HEK293 (cell line): ENCODE measurements at regions not wholly inside any gene's neighbourhood (a gene's known extent, or its start where the extent isn't known, plus 50 kb on each side); places are given as distances from the start of the nearest gene placed in this dataset.

ENCODE experiments used
- CTCF ChIA-PET: fragments of 350-600 bp; formaldehyde crosslinking; extraction: SDS; loops from one replicate; lab custom pipeline; 2021; ENCODE audit warnings: antibody characterized with exemption; lab: Yijun Ruan, JAX
- POLR2A ChIA-PET: fragments of 300-600 bp; formaldehyde crosslinking; extraction: SDS; loops from one replicate; lab custom pipeline; 2020; ENCODE audit warnings: antibody characterized with exemption, inconsistent platforms; lab: Yijun Ruan, JAX
- H3K27ac ChIP-seq: fragments of 200-500 bp; sonication (Bioruptor generic); 2 replicates; pipeline ENCODE4 v1.5.1; 2014; ENCODE audit warnings: low read depth, low read length, control low read depth, inconsistent platforms; ENCODE audit errors: extremely low read depth
- H3K36me3 ChIP-seq, 2 experiments: fragments of 200-500 bp in 1 of 2; sonication (Bioruptor generic) in 1 of 2; 1 replicate in 1 of 2; 2 replicates in 1 of 2; pipeline ENCODE4 v1.5.1; 2014 to 2017; ENCODE audit warnings: inconsistent platforms in 2 of 2, low read length in 2 of 2; ENCODE audit not compliant: control insufficient read depth in 2 of 2, insufficient read depth in 1 of 2
- H3K4me1 ChIP-seq: fragments of 200-500 bp; sonication (Bioruptor generic); 2 replicates; pipeline ENCODE4 v1.5.1; 2014; ENCODE audit warnings: mild to moderate bottlenecking, low read length, inconsistent platforms; ENCODE audit not compliant: control insufficient read depth, insufficient read depth
- H3K4me3 ChIP-seq: 2 replicates; pipeline ENCODE4 v1.5.1; 2011; ENCODE audit warnings: low read depth, mild to moderate bottlenecking, control low read depth, low read length, moderate library complexity
- H3K9me3 ChIP-seq: fragments of 200-500 bp; sonication (Bioruptor generic); 2 replicates; pipeline ENCODE4 v1.5.1; 2014; ENCODE audit warnings: low read depth, low read length, inconsistent platforms; ENCODE audit not compliant: control insufficient read depth, insufficient read depth
- FEZF1 ChIP-seq: fragments of 450-650 bp; formaldehyde crosslinking; IDR thresholded peaks from 2 replicates; pipeline ENCODE4 v1.5.1; 2016; ENCODE audit warnings: missing biosample characterization, missing genetic modification characterization
- HOXC10 ChIP-seq: sonication (generic); formaldehyde crosslinking; IDR thresholded peaks from 2 replicates; pipeline ENCODE4 v1.8.1; 2023; ENCODE audit warnings: mild to moderate bottlenecking, missing genetic modification reagents
- MEIS1 ChIP-seq: sonication (generic); formaldehyde crosslinking; IDR thresholded peaks from 2 replicates; pipeline ENCODE4 v1.8.1; 2022; ENCODE audit warnings: missing genetic modification reagents, mild to moderate bottlenecking, borderline replicate concordance
- ZIC2 ChIP-seq: fragments of 450-650 bp; formaldehyde crosslinking; IDR thresholded peaks from 2 replicates; pipeline ENCODE4 v1.5.1; 2016; ENCODE audit warnings: missing biosample characterization, missing genetic modification characterization
- ZNF146 ChIP-seq: fragments of 450-650 bp; formaldehyde crosslinking; IDR thresholded peaks from 2 replicates; pipeline ENCODE4 v1.5.1; 2016; ENCODE audit warnings: missing biosample characterization, missing genetic modification characterization
- ZNF169 ChIP-seq: fragments of 450-650 bp; formaldehyde crosslinking; IDR thresholded peaks from 2 replicates; pipeline ENCODE4 v1.5.1; 2016; ENCODE audit warnings: missing biosample characterization, missing genetic modification characterization
- ZNF175 ChIP-seq: fragments of 450-650 bp; formaldehyde crosslinking; IDR thresholded peaks from 2 replicates; pipeline ENCODE4 v1.5.1; 2016; ENCODE audit warnings: missing biosample characterization, missing genetic modification characterization
- ZNF18 ChIP-seq: fragments of 450-650 bp; formaldehyde crosslinking; IDR thresholded peaks from 2 replicates; pipeline ENCODE4 v1.5.1; 2016; ENCODE audit warnings: missing biosample characterization, missing genetic modification characterization
- ZNF394 ChIP-seq: fragments of 450-650 bp; formaldehyde crosslinking; IDR thresholded peaks from 2 replicates; pipeline ENCODE4 v1.5.1; 2016; ENCODE audit warnings: missing biosample characterization, missing genetic modification characterization, mild to moderate bottlenecking, moderate library complexity, borderline replicate concordance
- ZNF548 ChIP-seq: fragments of 450-650 bp; formaldehyde crosslinking; IDR thresholded peaks from 2 replicates; pipeline ENCODE4 v1.5.1; 2016; ENCODE audit warnings: missing biosample characterization, missing genetic modification characterization
- ZNF558 ChIP-seq: fragments of 450-650 bp; formaldehyde crosslinking; IDR thresholded peaks from 2 replicates; pipeline ENCODE4 v1.5.1; 2016; ENCODE audit warnings: missing biosample characterization, missing genetic modification characterization
- ZNF560 ChIP-seq: fragments of 450-650 bp; formaldehyde crosslinking; IDR thresholded peaks from 2 replicates; pipeline ENCODE4 v1.5.1; 2017; ENCODE audit warnings: missing biosample characterization, missing genetic modification characterization, borderline replicate concordance
- ZNF626 ChIP-seq: fragments of 450-650 bp; sonication (Bioruptor Pico); formaldehyde crosslinking; IDR thresholded peaks from 2 replicates; pipeline ENCODE4 v1.5.1; 2018; ENCODE audit warnings: missing biosample characterization, missing genetic modification characterization, inconsistent platforms
- ZNF692 ChIP-seq: fragments of 450-650 bp; formaldehyde crosslinking; IDR thresholded peaks from 2 replicates; pipeline ENCODE4 v1.5.1; 2016; ENCODE audit warnings: missing biosample characterization, missing genetic modification characterization
- ZNF830 ChIP-seq: fragments of 450-650 bp; IDR thresholded peaks from 2 replicates; pipeline ENCODE4 v1.5.0; 2018; ENCODE audit warnings: missing biosample characterization, missing genetic modification characterization, low read depth, mild to moderate bottlenecking, moderate library complexity
- ZSCAN16 ChIP-seq: fragments of 450-650 bp; formaldehyde crosslinking; IDR thresholded peaks from 2 replicates; pipeline ENCODE4 v1.5.1; 2016; ENCODE audit warnings: missing biosample characterization, missing genetic modification characterization
- TF ChIP-seq, protein P1 (sequence below): fragments of 450-650 bp; formaldehyde crosslinking; IDR thresholded peaks from 2 replicates; pipeline ENCODE4 v1.5.1; 2016; ENCODE audit warnings: missing biosample characterization, missing genetic modification characterization
- TF ChIP-seq, protein P2 (sequence below): fragments of 450-650 bp; formaldehyde crosslinking; IDR thresholded peaks from 2 replicates; pipeline ENCODE4 v1.5.1; 2017; ENCODE audit warnings: missing biosample characterization, missing genetic modification characterization
- TF ChIP-seq, protein P3 (sequence below): fragments of 450-650 bp; formaldehyde crosslinking; IDR thresholded peaks from 2 replicates; pipeline ENCODE4 v1.5.0; 2017; ENCODE audit warnings: missing biosample characterization, missing genetic modification characterization, borderline replicate concordance

- H3K4me3 ChIP-seq, result no peak overlapping the region
- TF ChIP-seq ZIC2 (tag by site-specific recombination), result no peak; the same call in 1 of the 2 replicates
- H3K36me3 ChIP-seq, result no peaks in the 10 kb centered on the region
- H3K9me3 ChIP-seq, result no peaks in the 10 kb centered on the region
- ChIA-PET CTCF (interaction anchor here (1.2 kb wide), 1 partner anchor 8 kb away, joined by 4 read pairs; no protein-coding TSS in a partner anchor), POLR2A (no interaction called here)
- 0 out of 2 replicates have a peak, but pooled peaks cover 2% of the 10 kb centered on the region for H3K4me1 ChIP-seq
- H3K27ac ChIP-seq, result no peak overlapping the region
Observed at GRCh38 chr11:116424615-116425261, 348.0 kb downstream of the BUD13 start.

DNA sequence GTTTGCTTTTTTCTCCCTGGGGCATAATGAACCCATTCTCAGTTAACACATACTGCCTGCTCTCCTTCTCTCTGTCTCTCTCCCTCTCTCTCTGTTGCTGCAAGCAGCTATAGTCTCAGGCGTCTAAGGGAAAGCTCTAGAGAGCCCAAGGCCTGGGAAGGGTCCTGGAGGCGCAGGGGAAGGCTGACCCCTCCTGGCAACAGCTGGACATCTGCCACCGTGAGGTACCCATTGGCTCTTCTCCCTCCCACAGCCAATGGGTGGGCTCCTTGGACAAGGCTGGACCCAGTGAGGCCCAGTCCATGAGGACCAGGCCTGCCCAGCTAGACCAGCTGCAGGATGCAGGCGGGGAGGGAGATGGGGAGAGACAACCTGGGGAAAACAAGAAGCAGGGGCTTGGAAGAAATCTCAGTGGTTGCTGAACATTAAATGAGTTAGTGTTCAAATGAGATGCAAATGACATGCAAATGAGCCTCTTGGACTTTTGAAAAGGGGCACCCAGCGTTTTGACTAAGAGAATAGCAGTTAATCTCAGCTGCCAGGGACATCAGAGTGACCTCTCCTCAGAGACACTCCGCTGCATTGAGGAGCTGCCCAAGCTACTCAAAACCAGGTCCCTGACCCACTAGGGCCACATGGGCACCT is 349.7 kb downstream of the BUD13 start:
- Histone ChIP-seq H3K4me3 (no peak overlapping the region), H3K9me3 (no peaks in the 10 kb centered on the region), H3K36me3 (no peaks in the 10 kb centered on the region), H3K4me1 (0 out of 2 replicates have a peak, but pooled peaks cover 2% of the 10 kb centered on the region), H3K27ac (no peak overlapping the region)
- CTCF ChIA-PET, result interaction anchor here (1.1 to 1.2 kb wide), 2 partner anchors 10 to 31 kb away, joined by 3 to 4 read pairs; no protein-coding TSS in a partner anchor
- no peak for TF ChIP-seq ZSCAN16 (tag by site-specific recombination)
- no peak for TF ChIP-seq HOXC10
- TF ChIP-seq ZNF830, result no peak
- TF ChIP-seq ZNF394 (tag by site-specific recombination), result no peak
- TF ChIP-seq ZNF692 (tag by site-specific recombination), result no peak
- TF ChIP-seq ZNF558 (tag by site-specific recombination), result no peak
- no peak for TF ChIP-seq ZNF626 (tag by site-specific recombination)
- TF ChIP-seq ZNF169 (tag by site-specific recombination), result no peak
- no peak for TF ChIP-seq ZNF18 (tag by site-specific recombination)
- no peak for TF ChIP-seq MEIS1
- POLR2A ChIA-PET, result no interaction called here

GRCh38 chr11:116422556-116422955 is 350.2 kb downstream of the BUD13 start:
- Histone ChIP-seq H3K36me3 (no peaks in the 10 kb centered on the region), H3K9me3 (no peaks in the 10 kb centered on the region), H3K4me3 (no peak overlapping the region), H3K4me1 (0 out of 2 replicates have a peak, but pooled peaks cover 2% of the 10 kb centered on the region), H3K27ac (no peak overlapping the region)
- ChIA-PET CTCF (no interaction called here), POLR2A (no interaction called here)
- TF ChIP-seq, protein P1, sequence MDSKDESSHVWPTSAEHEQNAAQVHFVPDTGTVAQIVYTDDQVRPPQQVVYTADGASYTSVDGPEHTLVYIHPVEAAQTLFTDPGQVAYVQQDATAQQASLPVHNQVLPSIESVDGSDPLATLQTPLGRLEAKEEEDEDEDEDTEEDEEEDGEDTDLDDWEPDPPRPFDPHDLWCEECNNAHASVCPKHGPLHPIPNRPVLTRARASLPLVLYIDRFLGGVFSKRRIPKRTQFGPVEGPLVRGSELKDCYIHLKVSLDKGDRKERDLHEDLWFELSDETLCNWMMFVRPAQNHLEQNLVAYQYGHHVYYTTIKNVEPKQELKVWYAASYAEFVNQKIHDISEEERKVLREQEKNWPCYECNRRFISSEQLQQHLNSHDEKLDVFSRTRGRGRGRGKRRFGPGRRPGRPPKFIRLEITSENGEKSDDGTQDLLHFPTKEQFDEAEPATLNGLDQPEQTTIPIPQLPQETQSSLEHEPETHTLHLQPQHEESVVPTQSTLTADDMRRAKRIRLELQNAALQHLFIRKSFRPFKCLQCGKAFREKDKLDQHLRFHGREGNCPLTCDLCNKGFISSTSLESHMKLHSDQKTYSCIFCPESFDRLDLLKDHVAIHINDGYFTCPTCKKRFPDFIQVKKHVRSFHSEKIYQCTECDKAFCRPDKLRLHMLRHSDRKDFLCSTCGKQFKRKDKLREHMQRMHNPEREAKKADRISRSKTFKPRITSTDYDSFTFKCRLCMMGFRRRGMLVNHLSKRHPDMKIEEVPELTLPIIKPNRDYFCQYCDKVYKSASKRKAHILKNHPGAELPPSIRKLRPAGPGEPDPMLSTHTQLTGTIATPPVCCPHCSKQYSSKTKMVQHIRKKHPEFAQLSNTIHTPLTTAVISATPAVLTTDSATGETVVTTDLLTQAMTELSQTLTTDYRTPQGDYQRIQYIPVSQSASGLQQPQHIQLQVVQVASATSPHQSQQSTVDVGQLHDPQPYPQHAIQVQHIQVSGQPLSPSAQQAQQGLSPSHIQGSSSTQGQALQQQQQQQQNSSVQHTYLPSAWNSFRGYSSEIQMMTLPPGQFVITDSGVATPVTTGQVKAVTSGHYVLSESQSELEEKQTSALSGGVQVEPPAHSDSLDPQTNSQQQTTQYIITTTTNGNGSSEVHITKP (tag by site-specific recombination), result no peak
- TF ChIP-seq, protein P2, sequence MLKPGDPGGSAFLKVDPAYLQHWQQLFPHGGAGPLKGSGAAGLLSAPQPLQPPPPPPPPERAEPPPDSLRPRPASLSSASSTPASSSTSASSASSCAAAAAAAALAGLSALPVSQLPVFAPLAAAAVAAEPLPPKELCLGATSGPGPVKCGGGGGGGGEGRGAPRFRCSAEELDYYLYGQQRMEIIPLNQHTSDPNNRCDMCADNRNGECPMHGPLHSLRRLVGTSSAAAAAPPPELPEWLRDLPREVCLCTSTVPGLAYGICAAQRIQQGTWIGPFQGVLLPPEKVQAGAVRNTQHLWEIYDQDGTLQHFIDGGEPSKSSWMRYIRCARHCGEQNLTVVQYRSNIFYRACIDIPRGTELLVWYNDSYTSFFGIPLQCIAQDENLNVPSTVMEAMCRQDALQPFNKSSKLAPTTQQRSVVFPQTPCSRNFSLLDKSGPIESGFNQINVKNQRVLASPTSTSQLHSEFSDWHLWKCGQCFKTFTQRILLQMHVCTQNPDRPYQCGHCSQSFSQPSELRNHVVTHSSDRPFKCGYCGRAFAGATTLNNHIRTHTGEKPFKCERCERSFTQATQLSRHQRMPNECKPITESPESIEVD (tag by site-specific recombination), result no peak
- TF ChIP-seq ZNF548 (tag by site-specific recombination), result no peak
- TF ChIP-seq ZNF175, result no peak
- TF ChIP-seq ZNF560 (tag by site-specific recombination), result no peak
- TF ChIP-seq, protein P3, sequence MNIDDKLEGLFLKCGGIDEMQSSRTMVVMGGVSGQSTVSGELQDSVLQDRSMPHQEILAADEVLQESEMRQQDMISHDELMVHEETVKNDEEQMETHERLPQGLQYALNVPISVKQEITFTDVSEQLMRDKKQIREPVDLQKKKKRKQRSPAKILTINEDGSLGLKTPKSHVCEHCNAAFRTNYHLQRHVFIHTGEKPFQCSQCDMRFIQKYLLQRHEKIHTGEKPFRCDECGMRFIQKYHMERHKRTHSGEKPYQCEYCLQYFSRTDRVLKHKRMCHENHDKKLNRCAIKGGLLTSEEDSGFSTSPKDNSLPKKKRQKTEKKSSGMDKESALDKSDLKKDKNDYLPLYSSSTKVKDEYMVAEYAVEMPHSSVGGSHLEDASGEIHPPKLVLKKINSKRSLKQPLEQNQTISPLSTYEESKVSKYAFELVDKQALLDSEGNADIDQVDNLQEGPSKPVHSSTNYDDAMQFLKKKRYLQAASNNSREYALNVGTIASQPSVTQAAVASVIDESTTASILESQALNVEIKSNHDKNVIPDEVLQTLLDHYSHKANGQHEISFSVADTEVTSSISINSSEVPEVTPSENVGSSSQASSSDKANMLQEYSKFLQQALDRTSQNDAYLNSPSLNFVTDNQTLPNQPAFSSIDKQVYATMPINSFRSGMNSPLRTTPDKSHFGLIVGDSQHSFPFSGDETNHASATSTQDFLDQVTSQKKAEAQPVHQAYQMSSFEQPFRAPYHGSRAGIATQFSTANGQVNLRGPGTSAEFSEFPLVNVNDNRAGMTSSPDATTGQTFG (tag by site-specific recombination), result no peak
- TF ChIP-seq ZNF146, result no peak
- no peak for TF ChIP-seq FEZF1 (tag by site-specific recombination)
